ENCODE measurements at regions not wholly inside any gene's neighbourhood (a gene's known extent, or its start where the extent isn't known, plus 50 kb on each side); places are given as distances from the start of the nearest gene placed in this dataset.

- Histone ChIP-seq H3K36me3 (no peaks in the 10 kb centered on the region), H3K9me3 (no peaks in the 10 kb centered on the region), H3K4me3 (ENCODE audit: low read depth, low read length) (no peak overlapping the region), H3K27me3 (no peaks in the 10 kb centered on the region), H3K4me1 (no peaks in the 10 kb centered on the region)
- DNase-seq: no peak
- TF ChIP-seq CTCF (IDR thresholded peaks at IDR 0.05; ENCODE audit: low read depth, low read length): no peak
Measured at GRCh38 chr7:42337225-42337905, 100.4 kb upstream of the GLI3 start.

- Histone ChIP-seq H3K9me3 (no peaks in the 10 kb centered on the region), H3K27me3 (no peaks in the 10 kb centered on the region), H3K36me3 (no peaks in the 10 kb centered on the region), H3K4me1 (no peaks in the 10 kb centered on the region), H3K4me3 (ENCODE audit: low read depth, low read length) (no peak overlapping the region)
- no peak for TF ChIP-seq CTCF (IDR thresholded peaks at IDR 0.05; ENCODE audit: low read depth, low read length)
- DNase-seq: no peak
Measured at GRCh38 chr7:42332605-42333222, 95.7 kb upstream of the GLI3 start.

- H3K4me1 ChIP-seq: no peaks in the 10 kb centered on the region
- no peaks in the 10 kb centered on the region for H3K36me3 ChIP-seq
- no peaks in the 10 kb centered on the region for H3K9me3 ChIP-seq
- no peak for DNase-seq
- no peaks in the 10 kb centered on the region for H3K27me3 ChIP-seq
- no peak for TF ChIP-seq CTCF (IDR thresholded peaks at IDR 0.05; ENCODE audit: low read depth, low read length)
- no peak overlapping the region for H3K4me3 ChIP-seq (ENCODE audit: low read depth, low read length)
Measured at GRCh38 chr7:42319631-42320030, 82.6 kb upstream of the GLI3 start.

- Histone ChIP-seq H3K9me3 (no peaks in the 10 kb centered on the region), H3K4me3 (ENCODE audit: low read depth, low read length) (no peak overlapping the region), H3K36me3 (no peaks in the 10 kb centered on the region), H3K27me3 (no peaks in the 10 kb centered on the region), H3K4me1 (no peaks in the 10 kb centered on the region)
- DNase-seq: no peak
- no peak for TF ChIP-seq CTCF (IDR thresholded peaks at IDR 0.05; ENCODE audit: low read depth, low read length)
Measured at GRCh38 chr7:42315631-42316030, 78.6 kb upstream of the GLI3 start.

- no peak for TF ChIP-seq CTCF (IDR thresholded peaks at IDR 0.05; ENCODE audit: low read depth, low read length)
- Histone ChIP-seq H3K27me3 (no peaks in the 10 kb centered on the region), H3K4me1 (no peaks in the 10 kb centered on the region), H3K4me3 (ENCODE audit: low read depth, low read length) (no peak overlapping the region), H3K36me3 (no peaks in the 10 kb centered on the region), H3K9me3 (no peaks in the 10 kb centered on the region)
- no peak for DNase-seq
Measured at GRCh38 chr7:42315103-42315502, 78.1 kb upstream of the GLI3 start.

GRCh38 chr7:42314696-42315095, 77.7 kb upstream of the GLI3 start:
- TF ChIP-seq CTCF (IDR thresholded peaks at IDR 0.05; ENCODE audit: low read depth, low read length): no peak
- no peak overlapping the region for H3K4me3 ChIP-seq (ENCODE audit: low read depth, low read length)
- H3K9me3 ChIP-seq: no peaks in the 10 kb centered on the region
- no peaks in the 10 kb centered on the region for H3K36me3 ChIP-seq
- DNase-seq: no peak
- H3K4me1 ChIP-seq: no peaks in the 10 kb centered on the region
- H3K27me3 ChIP-seq: no peaks in the 10 kb centered on the region
